NB4 (cell line): ENCODE measurements at regions not wholly inside any gene's neighbourhood (a gene's known extent, or its start where the extent isn't known, plus 50 kb on each side); places are given as distances from the start of the nearest gene placed in this dataset.

Source experiments
- DNase-seq: peaks from one replicate; pipeline ENCODE4 v3.0.0; 2010; ENCODE audit warnings: low read depth
- H3K4me3 ChIP-seq: one replicate; pipeline ENCODE4 v1.5.1; 2011; ENCODE audit warnings: mild to moderate bottlenecking, low read depth, low read length, moderate library complexity
- CTCF ChIP-seq: IDR thresholded peaks from one replicate; pipeline ENCODE4 v1.5.1; 2012; ENCODE audit warnings: low read depth, low read length
- MYC ChIP-seq: IDR thresholded peaks from 2 replicates; pipeline ENCODE4 v1.6.1; 2011; ENCODE audit warnings: low read depth, low read length
- POLR2A ChIP-seq: IDR thresholded peaks from 2 replicates; pipeline ENCODE4 v1.6.1; 2011; ENCODE audit warnings: mild to moderate bottlenecking; ENCODE audit not compliant: insufficient read length; ENCODE audit errors: extremely low read depth
- TF ChIP-seq, protein P1 (sequence below): IDR thresholded peaks from 2 replicates; pipeline ENCODE4 v1.6.1; 2011; ENCODE audit warnings: low read depth, low read length

DNA sequence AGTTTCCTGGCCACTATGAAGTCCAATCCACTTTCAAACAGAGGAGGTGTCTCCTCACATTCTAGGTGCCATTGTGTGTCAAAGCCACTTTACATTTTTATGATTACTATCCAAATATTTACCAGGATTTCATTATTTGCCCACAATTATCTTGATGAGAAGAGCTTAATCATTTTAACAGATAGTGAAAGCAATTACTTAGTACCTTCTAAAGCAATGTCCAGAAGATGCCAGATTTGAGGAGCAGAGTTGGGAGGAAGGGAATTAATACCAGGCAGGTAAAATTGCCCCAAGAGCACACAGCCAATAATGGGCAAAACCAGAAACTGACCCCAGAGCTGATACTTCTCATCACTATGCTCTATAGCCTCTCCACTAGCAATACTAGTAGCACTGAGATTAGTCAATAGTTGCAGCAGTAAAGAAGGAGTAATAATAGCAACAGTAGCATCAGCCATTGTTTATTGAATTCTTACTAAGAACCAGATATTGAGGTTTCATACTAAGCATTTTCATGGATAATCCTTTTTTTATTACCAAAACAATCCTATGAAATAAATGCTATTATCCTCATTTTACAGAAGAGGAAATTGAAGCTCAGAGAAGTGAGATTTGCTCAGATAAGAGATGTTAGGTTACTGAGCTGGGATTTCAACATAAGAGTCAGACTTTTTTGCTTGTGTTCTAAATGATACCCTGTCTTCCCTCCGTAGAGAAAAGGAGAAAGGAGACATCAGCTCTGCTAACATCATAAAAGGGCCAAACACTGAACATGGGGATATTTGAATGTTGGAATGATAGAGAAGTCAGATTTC, 509.3 kb upstream of the CFAP20DC start:
- TF ChIP-seq, protein P1, sequence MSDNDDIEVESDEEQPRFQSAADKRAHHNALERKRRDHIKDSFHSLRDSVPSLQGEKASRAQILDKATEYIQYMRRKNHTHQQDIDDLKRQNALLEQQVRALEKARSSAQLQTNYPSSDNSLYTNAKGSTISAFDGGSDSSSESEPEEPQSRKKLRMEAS, result no peak
- TF ChIP-seq CTCF (no peak), POLR2A (no peak), MYC (no peak)
- H3K4me3 ChIP-seq, result no peak overlapping the region
- no peak for DNase-seq

- TF ChIP-seq MYC, result no peak
- DNase-seq, result no peak
- H3K4me3 ChIP-seq, result no peak overlapping the region
Measured at GRCh38 chr3:59555593-59556315, 505.9 kb upstream of the CFAP20DC start.

GRCh38 chr3:59553076-59553475, 503.3 kb upstream of the CFAP20DC start:
- H3K4me3 ChIP-seq, result no peak overlapping the region
- DNase-seq, result no peak
- no peak for TF ChIP-seq POLR2A
- no peak for TF ChIP-seq CTCF
- TF ChIP-seq MYC, result no peak
- TF ChIP-seq, protein P1, result no peak

GRCh38 chr3:59551834-59552233, 502.0 kb upstream of the CFAP20DC start:
- TF ChIP-seq CTCF, result no peak
- TF ChIP-seq, protein P1, result no peak
- no peak for TF ChIP-seq POLR2A
- no peak for TF ChIP-seq MYC
- no peak overlapping the region for H3K4me3 ChIP-seq
- DNase-seq, result no peak

DNA sequence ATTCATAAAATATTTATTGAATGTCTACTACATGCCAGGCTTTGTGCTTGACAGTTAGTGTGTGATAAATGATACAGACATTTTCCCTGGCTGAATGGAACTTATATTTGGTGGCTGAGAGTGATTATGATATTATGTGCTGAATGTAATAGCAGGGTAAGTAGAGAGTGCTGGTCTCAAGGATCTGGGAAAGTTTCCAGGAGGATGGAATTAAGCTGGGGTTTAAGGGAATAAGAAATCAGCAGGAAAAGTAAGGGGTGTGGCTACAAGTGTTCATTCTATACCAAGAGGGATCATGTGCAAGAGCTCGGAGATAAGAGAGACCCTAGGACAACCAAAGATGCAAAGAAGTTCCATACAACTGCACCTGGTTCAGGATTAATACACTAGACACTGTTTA, 500.1 kb upstream of the CFAP20DC start:
- TF ChIP-seq, protein P1, result no peak
- TF ChIP-seq POLR2A (no peak), MYC (no peak), CTCF (no peak)
- DNase-seq, result no peak
- H3K4me3 ChIP-seq, result no peak overlapping the region

GRCh38 chr3:59547874-59548273, 498.0 kb upstream of the CFAP20DC start:
- H3K4me3 ChIP-seq, result no peak overlapping the region
- no peak for TF ChIP-seq CTCF
- TF ChIP-seq, protein P1, result no peak
- TF ChIP-seq MYC, result no peak
- no peak for TF ChIP-seq POLR2A
- no peak for DNase-seq
